PC-3 (cell line): ENCODE measurements at regions not wholly inside any gene's neighbourhood (a gene's known extent, or its start where the extent isn't known, plus 50 kb on each side); places are given as distances from the start of the nearest gene placed in this dataset.
"Not testable (repeated sequence)": the region's sequence is repeated elsewhere in the genome, so short reads cannot be mapped to it uniquely, and the experiment has no call there.

ENCODE experiments used
- ATAC-seq: fragments of 200-7000 bp; cut with Tn5 transposase; 2 replicates; pipeline ENCODE4 v1.9.1; 2020; ENCODE audit warnings: mild to moderate bottlenecking, moderate library complexity
- BruUV-seq: library from RNA; stranded (reverse); fragments of 400-500 nt; replicated peaks from 2 replicates; lab custom pipeline; 2021; lab: Mats Ljungman, UMichigan
- CTCF ChIA-PET: fragments of 300-600 bp; sonication (Branson Sonifier 250); formaldehyde crosslinking; loops from one replicate; lab custom pipeline; 2022; ENCODE audit warnings: antibody characterized with exemption; lab: Charles Lee
- POLR2A ChIA-PET: fragments of 300-600 bp; sonication (Branson Sonifier 250); formaldehyde crosslinking; loops from one replicate; lab custom pipeline; 2022; ENCODE audit warnings: antibody characterized with exemption; ENCODE audit not compliant: unreplicated experiment; lab: Charles Lee
- DNase-seq: peaks from one replicate; pipeline ENCODE4 v3.0.0-alpha.2; 2015
- H2AFZ ChIP-seq: fragments of 300-600 bp; sonication (generic); 2 replicates; pipeline ENCODE4 v1.6.0; 2016; ENCODE audit warnings: antibody characterized with exemption, low read length
- H3F3A ChIP-seq: fragments of 300-600 bp; sonication (generic); one replicate; pipeline ENCODE4 v1.6.0; 2017; ENCODE audit warnings: antibody characterized with exemption, low read length, control low read depth, mild to moderate bottlenecking; ENCODE audit not compliant: unreplicated experiment
- H3K27ac ChIP-seq: fragments of 300-600 bp; sonication (generic); 2 replicates; pipeline ENCODE4 v1.5.1; 2016; ENCODE audit warnings: mild to moderate bottlenecking, low read length
- H3K27me3 ChIP-seq: fragments of 300-600 bp; sonication (generic); 2 replicates; pipeline ENCODE4 v1.6.1; 2016; ENCODE audit warnings: low read length, mixed read lengths
- H3K36me3 ChIP-seq: fragments of 300-600 bp; sonication (generic); 2 replicates; pipeline ENCODE4 v1.6.1; 2016; ENCODE audit warnings: low read depth, mixed run types, low read length, mixed read lengths
- H3K4me1 ChIP-seq: fragments of 300-600 bp; sonication (generic); 2 replicates; pipeline ENCODE4 v1.5.1; 2016; ENCODE audit warnings: low read length; ENCODE audit not compliant: insufficient read depth
- H3K4me2 ChIP-seq: fragments of 300-600 bp; sonication (generic); 2 replicates; pipeline ENCODE4 v1.6.0; 2016; ENCODE audit warnings: low read length
- H3K4me3 ChIP-seq: fragments of 300-600 bp; sonication (generic); 2 replicates; pipeline ENCODE4 v1.5.1; 2016; ENCODE audit warnings: mild to moderate bottlenecking, low read length, mixed read lengths
- H3K79me2 ChIP-seq: fragments of 300-600 bp; sonication (generic); 2 replicates; pipeline ENCODE4 v1.6.1; 2017; ENCODE audit warnings: low read length, mixed read lengths
- H3K9ac ChIP-seq: fragments of 300-600 bp; sonication (generic); 2 replicates; pipeline ENCODE4 v1.6.0; 2016; ENCODE audit warnings: mild to moderate bottlenecking, low read length
- H3K9me2 ChIP-seq: fragments of 300-600 bp; sonication (generic); replicated peaks from 2 replicates; pipeline ENCODE4 v1.6.1; 2016; ENCODE audit warnings: mixed run types, low read length, mixed read lengths
- H3K9me3 ChIP-seq: fragments of 300-600 bp; sonication (generic); 2 replicates; pipeline ENCODE4 v1.6.1; 2016; ENCODE audit warnings: low read length, mixed read lengths
- H4K20me1 ChIP-seq: fragments of 300-600 bp; sonication (generic); 2 replicates; pipeline ENCODE4 v1.6.1; 2016; ENCODE audit warnings: low read length, mixed read lengths
- EZH2 ChIP-seq: fragments of 300-600 bp; sonication (generic); IDR thresholded peaks from one replicate; pipeline ENCODE4 v1.6.1; 2017; ENCODE audit warnings: antibody characterized with exemption, mild to moderate bottlenecking, low read length; ENCODE audit not compliant: unreplicated experiment
- EZH2phosphoT487 ChIP-seq: fragments of 300-600 bp; sonication (generic); IDR thresholded peaks from 2 replicates; pipeline ENCODE4 v1.6.1; 2018; ENCODE audit warnings: mild to moderate bottlenecking, antibody characterized with exemption, low read length, borderline replicate concordance
- intact Hi-C: fragments of 100-400 bp; cut with micrococcal nuclease; formaldehyde crosslinking; loops from 2 replicates; pipeline ENCODE4 v1.9.0; 2023
- TF ChIP-seq, protein P1 (sequence below): fragments of 300-600 bp; sonication (generic); conservative IDR thresholded peaks from 2 replicates; pipeline ENCODE4 v1.5.1; 2017; ENCODE audit warnings: antibody characterized with exemption, low read depth, mild to moderate bottlenecking, low read length

DNA sequence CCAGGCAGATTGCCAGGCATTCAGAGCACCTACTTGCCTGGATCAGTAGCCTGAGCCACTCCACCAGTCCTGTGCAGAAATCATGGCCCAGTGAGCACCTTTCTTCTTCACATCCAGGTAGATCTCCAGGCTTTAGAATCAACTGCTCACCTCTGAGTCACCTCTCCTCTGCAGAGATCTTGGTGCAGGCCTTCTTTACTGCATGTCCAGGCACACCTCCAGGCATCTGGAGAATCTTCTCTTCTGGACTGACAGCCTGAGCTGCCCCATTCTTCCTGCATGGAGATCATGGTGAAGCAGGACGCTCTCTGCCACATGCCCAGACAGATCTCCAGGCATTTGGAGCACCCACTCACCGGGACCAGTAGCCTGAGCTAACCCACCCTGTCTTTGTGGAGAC, 894.5 kb upstream of the MBL2 start:
- Histone ChIP-seq H3K36me3 (no peaks in the 10 kb centered on the region), H3K4me2 (no peak overlapping the region), H3K79me2 (no peaks in the 10 kb centered on the region), H3K4me3 (no peak overlapping the region), H3K27me3 (no peaks in the 10 kb centered on the region), H3F3A (no peaks in the 10 kb centered on the region), H3K27ac (no peak overlapping the region), H3K9me3 (no peaks in the 10 kb centered on the region), H4K20me1 (no peaks in the 10 kb centered on the region), H2AFZ (no peak overlapping the region), H3K4me1 (peaks cover 10% of the 10 kb centered on the region), H3K9me2 (no peaks in the 10 kb centered on the region), H3K9ac (no peak overlapping the region)
- DNase-seq (no peak), ATAC-seq (no peak)
- TF ChIP-seq EZH2 (no peak), EZH2phosphoT487 (no peak)
- TF ChIP-seq, protein P1, sequence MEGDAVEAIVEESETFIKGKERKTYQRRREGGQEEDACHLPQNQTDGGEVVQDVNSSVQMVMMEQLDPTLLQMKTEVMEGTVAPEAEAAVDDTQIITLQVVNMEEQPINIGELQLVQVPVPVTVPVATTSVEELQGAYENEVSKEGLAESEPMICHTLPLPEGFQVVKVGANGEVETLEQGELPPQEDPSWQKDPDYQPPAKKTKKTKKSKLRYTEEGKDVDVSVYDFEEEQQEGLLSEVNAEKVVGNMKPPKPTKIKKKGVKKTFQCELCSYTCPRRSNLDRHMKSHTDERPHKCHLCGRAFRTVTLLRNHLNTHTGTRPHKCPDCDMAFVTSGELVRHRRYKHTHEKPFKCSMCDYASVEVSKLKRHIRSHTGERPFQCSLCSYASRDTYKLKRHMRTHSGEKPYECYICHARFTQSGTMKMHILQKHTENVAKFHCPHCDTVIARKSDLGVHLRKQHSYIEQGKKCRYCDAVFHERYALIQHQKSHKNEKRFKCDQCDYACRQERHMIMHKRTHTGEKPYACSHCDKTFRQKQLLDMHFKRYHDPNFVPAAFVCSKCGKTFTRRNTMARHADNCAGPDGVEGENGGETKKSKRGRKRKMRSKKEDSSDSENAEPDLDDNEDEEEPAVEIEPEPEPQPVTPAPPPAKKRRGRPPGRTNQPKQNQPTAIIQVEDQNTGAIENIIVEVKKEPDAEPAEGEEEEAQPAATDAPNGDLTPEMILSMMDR: no peak
- ChIA-PET POLR2A (no interaction called here), CTCF (no interaction called here)
- no TSS peak for BruUV-seq
- intact Hi-C loops: no loop called here

DNA sequence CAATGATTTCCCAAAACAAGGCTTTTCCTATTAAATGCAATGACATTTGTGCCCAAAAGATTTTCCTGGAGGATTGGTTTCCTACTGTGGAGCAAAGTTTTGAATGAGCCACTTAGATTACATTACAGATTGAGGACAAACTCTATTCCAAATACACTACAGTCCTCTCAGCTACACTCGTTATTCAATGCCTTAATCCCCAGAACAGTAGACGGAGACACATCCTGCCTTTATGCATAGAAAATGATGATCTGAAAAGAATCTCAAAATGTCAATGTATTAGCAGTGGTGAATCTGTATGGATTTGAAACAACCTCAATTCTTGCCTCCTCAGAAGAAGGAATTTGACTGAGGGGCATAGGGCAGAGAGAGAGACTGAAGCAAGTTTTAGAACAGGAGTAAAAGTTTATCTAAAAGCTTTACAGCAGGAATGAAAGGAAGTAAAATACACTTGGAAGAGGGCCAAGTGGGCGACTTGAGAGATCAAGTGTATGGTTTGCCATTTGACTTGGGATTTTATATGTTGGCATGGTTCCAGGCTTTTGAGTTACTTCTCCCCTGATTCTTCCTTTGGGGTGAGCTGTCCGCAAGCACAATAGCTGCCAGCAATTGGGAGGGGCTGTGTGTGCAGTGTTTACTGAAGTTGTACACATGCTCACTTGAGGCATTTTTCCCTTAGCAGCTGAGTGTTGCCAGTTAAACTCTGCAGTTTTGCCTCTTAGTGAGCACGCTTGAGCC, 891.9 kb upstream of the MBL2 start:
- TF ChIP-seq, protein P1: no peak
- TF ChIP-seq EZH2phosphoT487 (no peak), EZH2 (no peak)
- H3K27ac ChIP-seq: no peak overlapping the region
- ChIA-PET CTCF (interaction anchor here (0.6 kb wide), 1 partner anchor 397 kb away, joined by 3 read pairs; no protein-coding TSS in a partner anchor), POLR2A (interaction anchor here (0.5 kb wide), 1 partner anchor 285 kb away, joined by 4 read pairs; no protein-coding TSS in a partner anchor)
- no peak overlapping the region for H3K9ac ChIP-seq
- peak overlapping the region; percentile 2; the same call in 1 of the 2 replicates for H2AFZ ChIP-seq
- ATAC-seq: peak; percentile 100
- no TSS peak for BruUV-seq
- H3K4me2 ChIP-seq: peak overlapping the region; percentile 45
- intact Hi-C loops: no loop called here
- H4K20me1 ChIP-seq: no peaks in the 10 kb centered on the region
- no peaks in the 10 kb centered on the region for H3K9me2 ChIP-seq
- no peaks in the 10 kb centered on the region for H3K27me3 ChIP-seq
- peak; percentile 97 for DNase-seq
- H3K4me3 ChIP-seq: peak overlapping the region; percentile 11; the same call in 1 of the 2 replicates
- no peaks in the 10 kb centered on the region for H3F3A ChIP-seq
- no peaks in the 10 kb centered on the region for H3K79me2 ChIP-seq
- no peaks in the 10 kb centered on the region for H3K9me3 ChIP-seq
- H3K36me3 ChIP-seq: no peaks in the 10 kb centered on the region
- peaks cover 10% of the 10 kb centered on the region for H3K4me1 ChIP-seq

DNA sequence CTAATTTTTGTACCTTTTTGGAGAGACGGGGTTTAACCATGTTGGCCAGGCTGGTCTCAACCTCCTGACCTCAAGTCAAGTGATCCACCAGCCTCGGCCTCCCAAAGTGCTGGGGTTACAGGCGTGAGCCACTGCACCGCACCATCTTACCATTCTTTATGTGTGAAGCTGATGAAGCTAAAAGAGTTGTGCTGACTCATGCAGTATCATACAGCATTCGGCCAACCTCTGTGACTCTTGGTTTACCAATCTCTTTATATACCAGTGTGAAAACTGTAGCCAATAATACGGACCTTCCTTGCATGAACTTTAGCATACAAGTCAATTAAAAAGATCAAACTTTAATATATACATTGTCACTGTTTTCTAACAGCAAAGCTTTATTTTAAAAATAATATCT, 878.2 kb upstream of the MBL2 start:
- no TSS peak for BruUV-seq
- ATAC-seq: peak; percentile 72
- peak; percentile 51 for DNase-seq
- Histone ChIP-seq H3F3A (no peaks in the 10 kb centered on the region), H4K20me1 (no peaks in the 10 kb centered on the region), H2AFZ (no peak overlapping the region), H3K4me2 (no peak overlapping the region), H3K36me3 (no peaks in the 10 kb centered on the region), H3K9ac (no peak overlapping the region), H3K27me3 (no peaks in the 10 kb centered on the region), H3K9me3 (no peaks in the 10 kb centered on the region), H3K9me2 (0 out of 2 replicates have a peak, but pooled peaks cover 3% of the 10 kb centered on the region), H3K27ac (no peak overlapping the region), H3K4me3 (no peak overlapping the region), H3K4me1 (no peaks in the 10 kb centered on the region), H3K79me2 (no peaks in the 10 kb centered on the region)
- ChIA-PET POLR2A (interaction anchor here (0.5 kb wide), 1 partner anchor 54 kb away, joined by 6 read pairs; no protein-coding TSS in a partner anchor), CTCF (no interaction called here)
- intact Hi-C loops: no loop called here
- TF ChIP-seq EZH2phosphoT487 (no peak), EZH2 (no peak)
- TF ChIP-seq, protein P1: no peak

DNA sequence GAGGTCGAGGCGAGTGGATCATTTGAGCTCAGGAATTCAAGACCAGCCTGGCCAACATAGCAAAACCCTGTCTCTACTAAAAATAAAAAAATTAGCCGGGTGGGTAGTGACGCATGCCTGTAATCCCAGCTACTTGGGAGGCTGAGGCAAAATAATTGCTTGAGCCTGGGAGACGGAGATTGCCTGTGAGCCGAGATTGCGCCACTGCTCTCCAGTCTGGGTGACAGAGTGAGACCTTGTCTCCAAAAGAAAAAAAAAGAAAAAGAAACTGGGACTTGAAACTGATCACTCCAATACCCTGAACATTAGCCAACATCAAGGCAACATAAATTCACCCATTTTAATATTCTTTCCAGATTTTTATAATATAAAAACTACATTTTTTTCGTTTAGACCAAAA, 874.6 kb upstream of the MBL2 start:
- H4K20me1 ChIP-seq, H3K79me2 ChIP-seq, DNase-seq, H3K4me3 ChIP-seq, H3K36me3 ChIP-seq, H3K27me3 ChIP-seq, H3K9me2 ChIP-seq, H3K9me3 ChIP-seq, intact Hi-C loops, BruUV-seq, CTCF ChIA-PET, H3F3A ChIP-seq, H3K4me2 ChIP-seq, H3K27ac ChIP-seq, ATAC-seq, H2AFZ ChIP-seq, H3K9ac ChIP-seq: not testable (repeated sequence)
- POLR2A ChIA-PET: interaction anchor here (0.7 kb wide), 1 partner anchor 23 kb away, joined by 5 read pairs; no protein-coding TSS in a partner anchor
- peaks cover 15% of the 10 kb centered on the region for H3K4me1 ChIP-seq
